ENCODE measurements at regions not wholly inside any gene's neighbourhood (a gene's known extent, or its start where the extent isn't known, plus 50 kb on each side); places are given as distances from the start of the nearest gene placed in this dataset.

- H3K36me3 ChIP-seq (ENCODE audit: control insufficient read depth in 1 of 2, insufficient read depth in 2 of 2, low read length in 2 of 2), result no peaks in the 10 kb centered on the region
- ATAC-seq (no peak), DNase-seq (ENCODE audit: low read depth, low spot score) (no peak)
- TF ChIP-seq SIN3A (IDR thresholded peaks at IDR 0.05; ENCODE audit: low read depth), result no peak
- TF ChIP-seq FOSL1 (IDR thresholded peaks at IDR 0.05; ENCODE audit: low read depth), result no peak
- TF ChIP-seq, protein P1, sequence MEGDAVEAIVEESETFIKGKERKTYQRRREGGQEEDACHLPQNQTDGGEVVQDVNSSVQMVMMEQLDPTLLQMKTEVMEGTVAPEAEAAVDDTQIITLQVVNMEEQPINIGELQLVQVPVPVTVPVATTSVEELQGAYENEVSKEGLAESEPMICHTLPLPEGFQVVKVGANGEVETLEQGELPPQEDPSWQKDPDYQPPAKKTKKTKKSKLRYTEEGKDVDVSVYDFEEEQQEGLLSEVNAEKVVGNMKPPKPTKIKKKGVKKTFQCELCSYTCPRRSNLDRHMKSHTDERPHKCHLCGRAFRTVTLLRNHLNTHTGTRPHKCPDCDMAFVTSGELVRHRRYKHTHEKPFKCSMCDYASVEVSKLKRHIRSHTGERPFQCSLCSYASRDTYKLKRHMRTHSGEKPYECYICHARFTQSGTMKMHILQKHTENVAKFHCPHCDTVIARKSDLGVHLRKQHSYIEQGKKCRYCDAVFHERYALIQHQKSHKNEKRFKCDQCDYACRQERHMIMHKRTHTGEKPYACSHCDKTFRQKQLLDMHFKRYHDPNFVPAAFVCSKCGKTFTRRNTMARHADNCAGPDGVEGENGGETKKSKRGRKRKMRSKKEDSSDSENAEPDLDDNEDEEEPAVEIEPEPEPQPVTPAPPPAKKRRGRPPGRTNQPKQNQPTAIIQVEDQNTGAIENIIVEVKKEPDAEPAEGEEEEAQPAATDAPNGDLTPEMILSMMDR (IDR thresholded peaks at IDR 0.05 in 2 of 3, conservative IDR thresholded peaks at IDR 0.05 in 1 of 3; ENCODE audit: borderline replicate concordance in 1 of 3, insufficient read depth in 1 of 3, low read depth in 2 of 3, low read length in 2 of 3), result no peak
- no peak for TF ChIP-seq TCF7L2 (IDR thresholded peaks at IDR 0.05; ENCODE audit: borderline replicate concordance, extremely low read depth, insufficient read depth, insufficient read length)
- TF ChIP-seq POLR2A (IDR thresholded peaks at IDR 0.05; ENCODE audit: borderline replicate concordance, extremely low read depth, insufficient read depth, insufficient read length), result no peak
- TF ChIP-seq CEBPB (IDR thresholded peaks at IDR 0.05; ENCODE audit: low read depth), result no peak
- H3K9ac ChIP-seq (ENCODE audit: low read length), result no peak overlapping the region
- no peaks in the 10 kb centered on the region for H3K4me1 ChIP-seq (ENCODE audit: control insufficient read depth in 1 of 2, insufficient read depth in 2 of 2, low read length in 2 of 2)
- ChIA-PET RAD21 (ENCODE audit: low non-redundant PET in 1 of 2, low total read pairs in 2 of 2, uncharacterized antibody in 2 of 2, unreplicated experiment in 2 of 2) (no interaction called here), POLR2A (no interaction called here), CTCF (no interaction called here)
- H3K4me3 ChIP-seq (replicated peaks in 1 of 2; ENCODE audit: low read depth in 1 of 2, low read length in 2 of 2), result no peak overlapping the region
- BruUV-seq (replicated peaks), result no TSS peak
- H3K79me2 ChIP-seq (ENCODE audit: insufficient read depth, low read length), result no peaks in the 10 kb centered on the region
- H3K9me2 ChIP-seq (ENCODE audit: insufficient read depth), result no peaks in the 10 kb centered on the region
- H3K27ac ChIP-seq (ENCODE audit: low read depth, low read length), result no peak overlapping the region
- H3K27me3 ChIP-seq (ENCODE audit: insufficient read depth, low read length), result peaks cover 19% of the 10 kb centered on the region
- H3K9me3 ChIP-seq (ENCODE audit: control insufficient read depth in 1 of 2, insufficient read depth in 1 of 2, low read depth in 1 of 2, low read length in 2 of 2), result no peaks in the 10 kb centered on the region
- H3K4me2 ChIP-seq (ENCODE audit: low read length), result no peak overlapping the region
- H2AFZ ChIP-seq (ENCODE audit: low read depth, low read length, poor library complexity, severe bottlenecking), result no peak overlapping the region
- intact Hi-C loops (cut with micrococcal nuclease), result no loop called here
- no peaks in the 10 kb centered on the region for H4K20me1 ChIP-seq (ENCODE audit: insufficient read depth)
These were observed 79.1 kb upstream of the F13A1 start for GRCh38 chr6:6399568-6399967.

GRCh38 chr6:6401401-6401800 lies 80.9 kb upstream of the F13A1 start:
- no TSS peak for BruUV-seq (replicated peaks)
- ChIA-PET CTCF (no interaction called here), RAD21 (ENCODE audit: low non-redundant PET in 1 of 2, low total read pairs in 2 of 2, uncharacterized antibody in 2 of 2, unreplicated experiment in 2 of 2) (no interaction called here), POLR2A (no interaction called here)
- Histone ChIP-seq H3K79me2 (ENCODE audit: insufficient read depth, low read length) (no peaks in the 10 kb centered on the region), H3K9me2 (ENCODE audit: insufficient read depth) (no peaks in the 10 kb centered on the region), H3K27ac (ENCODE audit: low read depth, low read length) (no peak overlapping the region), H3K9me3 (ENCODE audit: control insufficient read depth in 1 of 2, insufficient read depth in 1 of 2, low read depth in 1 of 2, low read length in 2 of 2) (no peaks in the 10 kb centered on the region), H3K9ac (ENCODE audit: low read length) (no peak overlapping the region), H2AFZ (ENCODE audit: low read depth, low read length, poor library complexity, severe bottlenecking) (no peak overlapping the region), H3K4me1 (ENCODE audit: control insufficient read depth in 1 of 2, insufficient read depth in 2 of 2, low read length in 2 of 2) (no peaks in the 10 kb centered on the region), H3K4me2 (ENCODE audit: low read length) (no peak overlapping the region), H3K36me3 (ENCODE audit: control insufficient read depth in 1 of 2, insufficient read depth in 2 of 2, low read length in 2 of 2) (no peaks in the 10 kb centered on the region), H3K4me3 (replicated peaks in 1 of 2; ENCODE audit: low read depth in 1 of 2, low read length in 2 of 2) (no peak overlapping the region), H4K20me1 (ENCODE audit: insufficient read depth) (no peaks in the 10 kb centered on the region), H3K27me3 (ENCODE audit: insufficient read depth, low read length) (peaks cover 15% of the 10 kb centered on the region)
- DNase-seq (ENCODE audit: low read depth, low spot score) (no peak), ATAC-seq (no peak)
- intact Hi-C loops (cut with micrococcal nuclease), result no loop called here
- TF ChIP-seq EGR1 (IDR thresholded peaks at IDR 0.05; ENCODE audit: low read depth) (no peak), SRF (IDR thresholded peaks at IDR 0.05; ENCODE audit: low read depth) (no peak), CBX3 (IDR thresholded peaks at IDR 0.05; ENCODE audit: low read depth) (no peak), EZH2phosphoT487 (IDR thresholded peaks at IDR 0.05; ENCODE audit: borderline replicate concordance) (no peak), POLR2A (IDR thresholded peaks at IDR 0.05; ENCODE audit: borderline replicate concordance, extremely low read depth, insufficient read depth, insufficient read length) (no peak), EZH2 (IDR thresholded peaks at IDR 0.05) (no peak), CEBPB (IDR thresholded peaks at IDR 0.05; ENCODE audit: low read depth) (no peak), YY1 (IDR thresholded peaks at IDR 0.05; ENCODE audit: extremely low read depth, insufficient replicate concordance, low read depth, low read length) (no peak), FOSL1 (IDR thresholded peaks at IDR 0.05; ENCODE audit: low read depth) (no peak), ELF1 (IDR thresholded peaks at IDR 0.05; ENCODE audit: borderline replicate concordance, low read depth) (no peak), SP1 (IDR thresholded peaks at IDR 0.05; ENCODE audit: low read depth) (no peak), ATF3 (IDR thresholded peaks at IDR 0.05) (no peak), POLR2AphosphoS5 (IDR thresholded peaks at IDR 0.05; ENCODE audit: low read depth, low read length) (no peak)
- TF ChIP-seq, protein P2, sequence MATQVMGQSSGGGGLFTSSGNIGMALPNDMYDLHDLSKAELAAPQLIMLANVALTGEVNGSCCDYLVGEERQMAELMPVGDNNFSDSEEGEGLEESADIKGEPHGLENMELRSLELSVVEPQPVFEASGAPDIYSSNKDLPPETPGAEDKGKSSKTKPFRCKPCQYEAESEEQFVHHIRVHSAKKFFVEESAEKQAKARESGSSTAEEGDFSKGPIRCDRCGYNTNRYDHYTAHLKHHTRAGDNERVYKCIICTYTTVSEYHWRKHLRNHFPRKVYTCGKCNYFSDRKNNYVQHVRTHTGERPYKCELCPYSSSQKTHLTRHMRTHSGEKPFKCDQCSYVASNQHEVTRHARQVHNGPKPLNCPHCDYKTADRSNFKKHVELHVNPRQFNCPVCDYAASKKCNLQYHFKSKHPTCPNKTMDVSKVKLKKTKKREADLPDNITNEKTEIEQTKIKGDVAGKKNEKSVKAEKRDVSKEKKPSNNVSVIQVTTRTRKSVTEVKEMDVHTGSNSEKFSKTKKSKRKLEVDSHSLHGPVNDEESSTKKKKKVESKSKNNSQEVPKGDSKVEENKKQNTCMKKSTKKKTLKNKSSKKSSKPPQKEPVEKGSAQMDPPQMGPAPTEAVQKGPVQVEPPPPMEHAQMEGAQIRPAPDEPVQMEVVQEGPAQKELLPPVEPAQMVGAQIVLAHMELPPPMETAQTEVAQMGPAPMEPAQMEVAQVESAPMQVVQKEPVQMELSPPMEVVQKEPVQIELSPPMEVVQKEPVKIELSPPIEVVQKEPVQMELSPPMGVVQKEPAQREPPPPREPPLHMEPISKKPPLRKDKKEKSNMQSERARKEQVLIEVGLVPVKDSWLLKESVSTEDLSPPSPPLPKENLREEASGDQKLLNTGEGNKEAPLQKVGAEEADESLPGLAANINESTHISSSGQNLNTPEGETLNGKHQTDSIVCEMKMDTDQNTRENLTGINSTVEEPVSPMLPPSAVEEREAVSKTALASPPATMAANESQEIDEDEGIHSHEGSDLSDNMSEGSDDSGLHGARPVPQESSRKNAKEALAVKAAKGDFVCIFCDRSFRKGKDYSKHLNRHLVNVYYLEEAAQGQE (IDR thresholded peaks at IDR 0.05; ENCODE audit: low read depth), result no peak

Data from HCT116 (cell line).